Activated CD4-positive, alpha-beta T cell treated with anti-CD3 and anti-CD28 coated beads for 48 hours (primary cell): ENCODE measurements at regions not wholly inside any gene's neighbourhood (a gene's known extent, or its start where the extent isn't known, plus 50 kb on each side); places are given as distances from the start of the nearest gene placed in this dataset.

Experiments
- DNase-seq: peaks from one replicate; pipeline ENCODE4 v3.0.0-alpha.2; 2020

- DNase-seq: peak; percentile 2
These were observed 633.2 kb upstream of the PKDCC start for GRCh38 chr2:41414486-41415230.

- DNase-seq: no peak
These were observed 630.3 kb upstream of the PKDCC start for GRCh38 chr2:41417511-41417910.

GRCh38 chr2:41420219-41420618 is 627.6 kb upstream of the PKDCC start:
- DNase-seq: no peak

GRCh38 chr2:41420872-41421271 is 626.9 kb upstream of the PKDCC start:
- DNase-seq: no peak

GRCh38 chr2:41431756-41432155 is 616.1 kb upstream of the PKDCC start:
- no peak for DNase-seq

GRCh38 chr2:41432459-41432858 is 615.4 kb upstream of the PKDCC start:
- DNase-seq: no peak

- DNase-seq: no peak
These were observed 612.8 kb upstream of the PKDCC start for GRCh38 chr2:41434991-41435390.

- DNase-seq: no peak
These were observed 605.9 kb upstream of the PKDCC start for GRCh38 chr2:41441958-41442357.

- DNase-seq: no peak
These were observed 602.0 kb upstream of the PKDCC start for GRCh38 chr2:41445865-41446264.

GRCh38 chr2:41446266-41446665 is 601.6 kb upstream of the PKDCC start:
- no peak for DNase-seq

- DNase-seq: no peak
These were observed 599.6 kb upstream of the PKDCC start for GRCh38 chr2:41448221-41448620.

- no peak for DNase-seq
These were observed 590.8 kb upstream of the PKDCC start for GRCh38 chr2:41457026-41457425.

- DNase-seq: no peak
These were observed 587.2 kb upstream of the PKDCC start for GRCh38 chr2:41460661-41461060.

GRCh38 chr2:41464395-41464794 is 583.4 kb upstream of the PKDCC start:
- DNase-seq: no peak

- no peak for DNase-seq
These were observed 571.9 kb upstream of the PKDCC start for GRCh38 chr2:41475959-41476358.

- DNase-seq: no peak
These were observed 565.2 kb upstream of the PKDCC start for GRCh38 chr2:41482659-41483058.

GRCh38 chr2:41483226-41483625 is 564.6 kb upstream of the PKDCC start:
- no peak for DNase-seq

- no peak for DNase-seq
These were observed 563.6 kb upstream of the PKDCC start for GRCh38 chr2:41483982-41484857.

GRCh38 chr2:41484858-41485234 is 563.0 kb upstream of the PKDCC start:
- no peak for DNase-seq

GRCh38 chr2:41486948-41487347 is 560.9 kb upstream of the PKDCC start:
- no peak for DNase-seq

- DNase-seq: no peak
These were observed 558.9 kb upstream of the PKDCC start for GRCh38 chr2:41488888-41489287.

GRCh38 chr2:41489638-41490037 is 558.2 kb upstream of the PKDCC start:
- no peak for DNase-seq

GRCh38 chr2:41495050-41495449 is 552.8 kb upstream of the PKDCC start:
- peak; percentile 5 for DNase-seq

- DNase-seq: no peak
These were observed 550.9 kb upstream of the PKDCC start for GRCh38 chr2:41496908-41497307.
